SU-DHL-6 (cell line): ENCODE measurements at regions not wholly inside any gene's neighbourhood (a gene's known extent, or its start where the extent isn't known, plus 50 kb on each side); places are given as distances from the start of the nearest gene placed in this dataset.

Experiments used
- H2AFZ ChIP-seq: fragments of 200-600 bp; sonication (generic); 2 replicates; pipeline ENCODE4 v1.6.1; 2014; ENCODE audit warnings: low read depth, mild to moderate bottlenecking, moderate library complexity, mixed read lengths, antibody characterized with exemption, low read length; ENCODE audit not compliant: severe bottlenecking
- H3F3A ChIP-seq: fragments of 200-600 bp; shearing (Covaris generic); 2 replicates; pipeline ENCODE4 v1.6.0; 2016; ENCODE audit warnings: antibody characterized with exemption, mild to moderate bottlenecking; ENCODE audit not compliant: insufficient read depth
- H3K27ac ChIP-seq: fragments of 200-600 bp; sonication (generic); 2 replicates; pipeline ENCODE4 v1.5.1; 2016; ENCODE audit warnings: low read depth, mild to moderate bottlenecking, low read length, moderate library complexity, mixed read lengths
- H3K27me3 ChIP-seq: fragments of 200-600 bp; sonication (generic), shearing (Covaris generic); 2 replicates; pipeline ENCODE4 v1.6.0; 2014; ENCODE audit warnings: mild to moderate bottlenecking, low read length
- H3K36me3 ChIP-seq: fragments of 200-600 bp; sonication (generic); 2 replicates; pipeline ENCODE4 v1.6.1; 2014; ENCODE audit warnings: mild to moderate bottlenecking, low read length, mixed read lengths
- H3K4me2 ChIP-seq: fragments of 300-600, 200-600 bp; shearing (Covaris generic), sonication (generic); 2 replicates; pipeline ENCODE4 v1.6.0; 2014; ENCODE audit warnings: low read length, low read depth, mild to moderate bottlenecking; ENCODE audit not compliant: poor library complexity, severe bottlenecking
- H3K4me3 ChIP-seq: fragments of 200-600 bp; sonication (generic); 2 replicates; pipeline ENCODE4 v1.5.1; 2014; ENCODE audit warnings: antibody characterized with exemption, low read length, mild to moderate bottlenecking, mixed read lengths; ENCODE audit not compliant: insufficient read depth, poor library complexity, severe bottlenecking
- H3K79me2 ChIP-seq: fragments of 200-600 bp; sonication (generic); 2 replicates; pipeline ENCODE4 v1.6.1; 2014; ENCODE audit warnings: mild to moderate bottlenecking, low read length, moderate library complexity; ENCODE audit not compliant: insufficient read depth
- H3K9ac ChIP-seq: fragments of 200-600 bp; sonication (generic); 2 replicates; pipeline ENCODE4 v1.7.0; 2014; ENCODE audit warnings: mild to moderate bottlenecking, low read length
- H3K9me2 ChIP-seq: fragments of 200-600 bp; sonication (generic); replicated peaks from 2 replicates; pipeline ENCODE4 v1.6.1; 2014; ENCODE audit warnings: low read length; ENCODE audit not compliant: insufficient read depth
- H3K9me3 ChIP-seq: fragments of 200-600 bp; sonication (generic); 2 replicates; pipeline ENCODE4 v1.6.1; 2014; ENCODE audit warnings: low read length, mixed read lengths; ENCODE audit not compliant: insufficient read depth
- H4K20me1 ChIP-seq: fragments of 200-600 bp; sonication (generic); 2 replicates; pipeline ENCODE4 v1.6.1; 2014; ENCODE audit warnings: low read depth, mild to moderate bottlenecking, antibody characterized with exemption, low read length, moderate library complexity, mixed read lengths
- CTCF ChIP-seq: fragments of 200-600 bp; sonication (generic); IDR thresholded peaks from one replicate; pipeline ENCODE4 v1.5.1; 2017; ENCODE audit warnings: antibody characterized with exemption, mild to moderate bottlenecking, low read length, moderate library complexity; ENCODE audit not compliant: insufficient read depth, poor library complexity, severe bottlenecking
- EZH2phosphoT487 ChIP-seq: fragments of 200-600 bp; sonication (generic), shearing (Covaris generic); conservative IDR thresholded peaks from 2 replicates; pipeline ENCODE4 v1.6.1; 2018; ENCODE audit warnings: mild to moderate bottlenecking, antibody characterized with exemption, low read length, moderate library complexity, mixed read lengths

GRCh38 chr15:31495281-31495680, 168.6 kb downstream of the KLF13 start:
- no peak overlapping the region for H3K4me2 ChIP-seq
- no peak overlapping the region for H3K4me3 ChIP-seq
- TF ChIP-seq EZH2phosphoT487 (no peak), CTCF (no peak)
- H2AFZ ChIP-seq = no peak overlapping the region
- no peak overlapping the region for H3K27ac ChIP-seq
- H3K27me3 ChIP-seq = no peaks in the 10 kb centered on the region
- H3F3A ChIP-seq = no peaks in the 10 kb centered on the region
- H4K20me1 ChIP-seq = no peaks in the 10 kb centered on the region
- H3K79me2 ChIP-seq = no peaks in the 10 kb centered on the region
- no peaks in the 10 kb centered on the region for H3K9me2 ChIP-seq
- H3K9me3 ChIP-seq = peaks cover 13% of the 10 kb centered on the region; the same call in 1 of the 2 replicates
- peaks cover 7% of the 10 kb centered on the region; the same call in 1 of the 2 replicates for H3K36me3 ChIP-seq
- H3K9ac ChIP-seq = no peak overlapping the region

DNA sequence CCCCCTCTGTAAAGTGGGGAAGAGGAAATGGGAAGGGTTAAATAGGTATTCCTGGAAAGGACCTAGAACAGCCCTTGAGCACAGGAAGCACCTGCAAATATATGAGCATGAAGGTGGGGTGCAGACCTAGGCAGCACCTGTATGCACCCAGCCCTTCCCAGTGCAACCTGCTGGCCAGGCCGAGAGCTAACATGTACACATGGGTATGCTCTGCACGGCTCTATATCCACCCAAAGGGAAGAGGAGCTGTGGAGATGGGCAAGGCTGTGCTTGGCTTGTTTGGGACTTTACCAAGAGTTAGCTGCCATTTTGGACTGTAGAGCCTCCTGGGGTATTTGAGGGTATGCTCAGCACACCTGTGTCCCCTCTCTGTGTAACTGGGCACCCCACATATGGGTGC, 171.2 kb downstream of the KLF13 start:
- Histone ChIP-seq H3K27me3 (no peaks in the 10 kb centered on the region), H4K20me1 (no peaks in the 10 kb centered on the region), H3K4me3 (no peak overlapping the region), H3K36me3 (no peaks in the 10 kb centered on the region), H3F3A (no peaks in the 10 kb centered on the region), H2AFZ (no peak overlapping the region), H3K4me2 (no peak overlapping the region), H3K9me3 (no peaks in the 10 kb centered on the region), H3K27ac (no peak overlapping the region), H3K79me2 (no peaks in the 10 kb centered on the region), H3K9ac (no peak overlapping the region), H3K9me2 (no peaks in the 10 kb centered on the region)
- TF ChIP-seq CTCF = no peak
- TF ChIP-seq EZH2phosphoT487 = no peak

DNA sequence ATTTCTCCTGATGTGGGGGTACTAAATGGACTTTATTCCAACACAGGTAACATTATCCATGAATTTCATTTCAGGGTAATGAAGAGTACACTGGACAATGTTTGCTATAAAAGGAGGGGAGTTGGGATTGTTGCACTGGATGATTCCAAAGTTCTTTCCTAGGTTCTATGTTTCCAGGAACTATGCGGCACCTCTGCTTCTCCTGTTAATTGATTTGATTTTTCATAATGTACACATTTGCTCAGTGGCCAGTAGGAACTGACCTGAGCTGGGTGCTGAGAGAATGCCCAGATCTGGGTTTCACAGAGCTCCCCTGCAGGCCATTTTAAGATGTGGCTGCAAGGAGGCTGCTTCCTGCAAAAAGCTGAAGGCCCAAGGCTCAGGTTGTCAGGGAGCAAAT, 171.7 kb downstream of the KLF13 start:
- H3K79me2 ChIP-seq = no peaks in the 10 kb centered on the region
- H3K4me3 ChIP-seq = no peak overlapping the region
- no peak overlapping the region for H3K4me2 ChIP-seq
- no peaks in the 10 kb centered on the region for H3F3A ChIP-seq
- H3K27me3 ChIP-seq = no peaks in the 10 kb centered on the region
- H4K20me1 ChIP-seq = no peaks in the 10 kb centered on the region
- no peak overlapping the region for H3K27ac ChIP-seq
- no peaks in the 10 kb centered on the region for H3K36me3 ChIP-seq
- no peak overlapping the region for H3K9ac ChIP-seq
- TF ChIP-seq CTCF (no peak), EZH2phosphoT487 (no peak)
- H3K9me2 ChIP-seq = no peaks in the 10 kb centered on the region
- no peak overlapping the region for H2AFZ ChIP-seq
- H3K9me3 ChIP-seq = no peaks in the 10 kb centered on the region
